ENCODE measurements at regions not wholly inside any gene's neighbourhood (a gene's known extent, or its start where the extent isn't known, plus 50 kb on each side); places are given as distances from the start of the nearest gene placed in this dataset.
"Not testable (repeated sequence)": the region's sequence is repeated elsewhere in the genome, so short reads cannot be mapped to it uniquely, and the experiment has no call there.

GRCh38 chr9:31937737-31938136, 446.7 kb upstream of the ACO1 start:
- DNase-seq, result not testable (repeated sequence)

GRCh38 chr9:31950756-31951155, 433.7 kb upstream of the ACO1 start:
- DNase-seq, result no peak

GRCh38 chr9:31958572-31958971, 425.9 kb upstream of the ACO1 start:
- no peak for DNase-seq

- DNase-seq, result no peak
These were observed 414.9 kb upstream of the ACO1 start for GRCh38 chr9:31969552-31969951.

- no peak for DNase-seq
These were observed 400.5 kb upstream of the ACO1 start for GRCh38 chr9:31983895-31984294.

- DNase-seq, result peak in 1 of 4 experiments; percentile 1
These were observed 388.1 kb upstream of the ACO1 start for GRCh38 chr9:31996331-31996730.

- no peak for DNase-seq
These were observed 379.9 kb upstream of the ACO1 start for GRCh38 chr9:32004431-32005076.

GRCh38 chr9:32010322-32010721, 374.1 kb upstream of the ACO1 start:
- DNase-seq, result no peak

- DNase-seq, result no peak
These were observed 373.4 kb upstream of the ACO1 start for GRCh38 chr9:32011049-32011448.

GRCh38 chr9:32015795-32016194, 368.6 kb upstream of the ACO1 start:
- DNase-seq, result no peak

GRCh38 chr9:32045513-32045912, 338.9 kb upstream of the ACO1 start:
- DNase-seq, result no peak

- no peak for DNase-seq
These were observed 317.2 kb upstream of the ACO1 start for GRCh38 chr9:32067261-32067660.

- peak in 1 of 4 experiments; percentile 5 for DNase-seq
These were observed 315.2 kb upstream of the ACO1 start for GRCh38 chr9:32069169-32069813.

GRCh38 chr9:32069969-32070368, 314.5 kb upstream of the ACO1 start:
- no peak for DNase-seq

GRCh38 chr9:32072570-32072969, 311.9 kb upstream of the ACO1 start:
- DNase-seq, result no peak

- DNase-seq, result no peak
These were observed 292.4 kb upstream of the ACO1 start for GRCh38 chr9:32092031-32092430.

GRCh38 chr9:32117291-32117690, 267.2 kb upstream of the ACO1 start:
- no peak for DNase-seq

GRCh38 chr9:32128546-32128945, 255.9 kb upstream of the ACO1 start:
- no peak for DNase-seq

- DNase-seq, result not testable (repeated sequence)
These were observed 253.7 kb upstream of the ACO1 start for GRCh38 chr9:32130709-32131108.

- DNase-seq, result no peak
These were observed 247.6 kb upstream of the ACO1 start for GRCh38 chr9:32136700-32137339.

GRCh38 chr9:32142074-32142473, 242.4 kb upstream of the ACO1 start:
- DNase-seq, result no peak

GRCh38 chr9:32148553-32148952, 235.9 kb upstream of the ACO1 start:
- DNase-seq, result not testable (repeated sequence)

- DNase-seq, result no peak
These were observed 223.2 kb upstream of the ACO1 start for GRCh38 chr9:32161209-32161608.

- no peak for DNase-seq
These were observed 222.7 kb upstream of the ACO1 start for GRCh38 chr9:32161720-32162119.

Measured in suppressor macrophage (primary cell).